H1 (cell line): ENCODE measurements at regions not wholly inside any gene's neighbourhood (a gene's known extent, or its start where the extent isn't known, plus 50 kb on each side); places are given as distances from the start of the nearest gene placed in this dataset.

Experiments used
- CTCF ChIA-PET: fragments of 300-600 bp; sonication (Branson Sonifier 250); formaldehyde crosslinking; loops from one replicate; lab custom pipeline; 2021; ENCODE audit not compliant: partially characterized antibody; lab: Charles Lee
- POLR2A ChIA-PET: fragments of 300-600 bp; sonication (Branson Sonifier 250); formaldehyde crosslinking; loops from one replicate; lab custom pipeline; 2021; ENCODE audit warnings: inconsistent platforms; ENCODE audit not compliant: partially characterized antibody; lab: Charles Lee
- DNase-seq, 2 experiments: peaks; one replicate each; pipeline versions ENCODE4 v3.0.0 to v3.0.0-alpha.2; 2010 to 2022; ENCODE audit warnings: low spot score in 2 of 2, low read depth in 1 of 2, mixed read lengths in 1 of 2
- FAIRE-seq: peaks from 2 replicates; lab custom pipeline; 2011; peaks lifted over from hg19 to GRCh38; lab: Jason Lieb, UNC
- H2AFZ ChIP-seq: 2 replicates; pipeline ENCODE4 v1.8.1; 2012; ENCODE audit warnings: low read length, inconsistent platforms
- H2AK5ac ChIP-seq: 2 replicates; pipeline ENCODE4 v1.6.1; 2013; ENCODE audit warnings: low read depth, low read length
- H2BK120ac ChIP-seq: replicated peaks from 2 replicates; pipeline ENCODE3; 2013; ENCODE audit warnings: low read depth, low read length, inconsistent platforms
- H2BK12ac ChIP-seq: 2 replicates; pipeline ENCODE4 v1.6.1; 2013; ENCODE audit warnings: low read depth, low read length
- H2BK15ac ChIP-seq: 2 replicates; pipeline ENCODE4 v1.6.1; 2013; ENCODE audit warnings: low read length
- H2BK20ac ChIP-seq: 2 replicates; pipeline ENCODE4 v1.6.1; 2013; ENCODE audit warnings: low read length
- H2BK5ac ChIP-seq: 2 replicates; pipeline ENCODE4 v1.6.1; 2013; ENCODE audit warnings: low read depth, low read length
- H3K14ac ChIP-seq: 2 replicates; pipeline ENCODE4 v1.6.1; 2013; ENCODE audit warnings: inconsistent platforms; ENCODE audit not compliant: insufficient read length
- H3K18ac ChIP-seq: 2 replicates; pipeline ENCODE4 v1.6.1; 2013; ENCODE audit warnings: low read length; ENCODE audit errors: extremely low read depth
- H3K23ac ChIP-seq: 2 replicates; pipeline ENCODE4 v1.6.1; 2013; ENCODE audit warnings: inconsistent platforms; ENCODE audit not compliant: insufficient read length
- H3K23me2 ChIP-seq: 2 replicates; pipeline ENCODE4 v1.6.1; 2013; ENCODE audit warnings: low read depth, low read length
- H3K27ac ChIP-seq: 2 replicates; pipeline ENCODE4 v1.6.1; 2011; ENCODE audit warnings: low read depth, low read length, inconsistent platforms
- H3K27me3 ChIP-seq, 4 experiments: replicated peaks in 1 of 4; 1 replicate in 1 of 4; 2 replicates in 3 of 4; pipeline versions ENCODE4 v1.6.1 to v1.8.1; 2011 to 2013; ENCODE audit warnings: low read length in 3 of 4, mild to moderate bottlenecking in 3 of 4, inconsistent platforms in 2 of 4, mixed read lengths in 2 of 4, moderate library complexity in 1 of 4; ENCODE audit not compliant: control insufficient read depth in 3 of 4, insufficient read depth in 3 of 4; ENCODE audit errors: extremely low read depth in 1 of 4
- H3K36me3 ChIP-seq, 4 experiments: 2 replicates each; pipeline versions ENCODE4 v1.6.1 to v1.8.1; 2011 to 2013; ENCODE audit warnings: mild to moderate bottlenecking in 4 of 4, low read length in 3 of 4, moderate library complexity in 2 of 4, control low read depth in 1 of 4, inconsistent platforms in 1 of 4; ENCODE audit not compliant: insufficient read depth in 4 of 4, control insufficient read depth in 2 of 4
- H3K4ac ChIP-seq: replicated peaks from 2 replicates; pipeline ENCODE3; 2013; ENCODE audit warnings: low read length, low read depth, mixed read lengths, inconsistent platforms; ENCODE audit not compliant: insufficient read length
- H3K4me1 ChIP-seq, 4 experiments: replicated peaks in 1 of 4; 1 replicate in 1 of 4; 2 replicates in 3 of 4; pipeline versions ENCODE4 v1.6.1 to v1.8.1; 2011 to 2013; ENCODE audit warnings: low read length in 3 of 4, inconsistent platforms in 2 of 4, mixed read lengths in 1 of 4; ENCODE audit not compliant: insufficient read depth in 4 of 4, control insufficient read depth in 3 of 4
- H3K4me2 ChIP-seq, 2 experiments: 2 replicates each; pipeline versions ENCODE4 v1.6.1 to v1.8.1; 2011 to 2013; ENCODE audit warnings: low read depth in 2 of 2, low read length in 2 of 2, control low read depth in 1 of 2, inconsistent platforms in 1 of 2, mild to moderate bottlenecking in 1 of 2; ENCODE audit not compliant: insufficient read depth in 1 of 2
- H3K4me3 ChIP-seq, 4 experiments: fragments of 200-600, 300-600 bp in 1 of 4; sonication (generic), shearing (Covaris generic), sonication (Bioruptor Twin) in 1 of 4; 2 replicates each; pipeline versions ENCODE4 v1.5.1 to v1.8.1; 2011 to 2016; ENCODE audit warnings: low read length in 4 of 4, low read depth in 3 of 4, control low read depth in 2 of 4, inconsistent platforms in 2 of 4, mild to moderate bottlenecking in 2 of 4, mixed read lengths in 1 of 4, moderate library complexity in 1 of 4; ENCODE audit not compliant: insufficient read depth in 2 of 4; ENCODE audit errors: extremely low read depth in 1 of 4
- H3K56ac ChIP-seq: replicated peaks from 2 replicates; pipeline ENCODE3; 2013; ENCODE audit warnings: low read depth, mild to moderate bottlenecking, mixed read lengths, low read length, inconsistent platforms; ENCODE audit not compliant: insufficient read length
- H3K79me1 ChIP-seq: 2 replicates; pipeline ENCODE4 v1.6.1; 2013; ENCODE audit warnings: low read depth, low read length, control low read depth
- H3K79me2 ChIP-seq, 2 experiments: 2 replicates each; pipeline versions ENCODE4 v1.6.1 to v1.8.1; 2012 to 2013; ENCODE audit warnings: low read length in 2 of 2, mild to moderate bottlenecking in 2 of 2, inconsistent platforms in 1 of 2; ENCODE audit not compliant: insufficient read depth in 2 of 2, control insufficient read depth in 1 of 2
- H3K9ac ChIP-seq, 4 experiments: replicated peaks in 1 of 4; 1 replicate in 1 of 4; 2 replicates in 3 of 4; pipeline versions ENCODE4 v1.6.1 to v1.8.1; 2011 to 2013; ENCODE audit warnings: low read depth in 3 of 4, low read length in 3 of 4, control low read depth in 2 of 4, mild to moderate bottlenecking in 2 of 4, moderate library complexity in 2 of 4, inconsistent platforms in 1 of 4; ENCODE audit errors: extremely low read depth in 1 of 4
- H3K9me3 ChIP-seq, 2 experiments: 2 replicates each; pipeline versions ENCODE4 v1.6.1 to v1.8.1; 2012 to 2013; ENCODE audit warnings: mild to moderate bottlenecking in 2 of 2, moderate library complexity in 2 of 2, control low read depth in 1 of 2, inconsistent platforms in 1 of 2, low read depth in 1 of 2, low read length in 1 of 2, mixed read lengths in 1 of 2; ENCODE audit not compliant: insufficient read depth in 2 of 2
- H4K20me1 ChIP-seq, 2 experiments: replicated peaks in 1 of 2; 2 replicates each; pipeline versions ENCODE3 to v1.8.1; 2011 to 2013; ENCODE audit warnings: inconsistent platforms in 2 of 2, low read length in 2 of 2, mild to moderate bottlenecking in 1 of 2; ENCODE audit not compliant: insufficient read depth in 2 of 2, control insufficient read depth in 1 of 2
- H4K5ac ChIP-seq: 2 replicates; pipeline ENCODE4 v1.6.1; 2013; ENCODE audit warnings: low read length, low read depth, mixed read lengths, inconsistent platforms; ENCODE audit not compliant: insufficient read length
- H4K8ac ChIP-seq: 2 replicates; pipeline ENCODE4 v1.8.0; 2013; ENCODE audit warnings: mild to moderate bottlenecking, moderate library complexity, low read length, inconsistent platforms; ENCODE audit not compliant: insufficient read depth; ENCODE audit errors: extremely low read depth
- H4K91ac ChIP-seq: replicated peaks from 2 replicates; pipeline ENCODE3; 2013; ENCODE audit warnings: low read length, mixed read lengths, inconsistent platforms; ENCODE audit not compliant: insufficient read length
- CBX8 ChIP-seq: fragments of 300-800, 300-1000 bp; sonication (generic); IDR thresholded peaks from 2 replicates; pipeline ENCODE4 v1.7.1; 2016; ENCODE audit warnings: low read depth, low read length, borderline replicate concordance
- CEBPB ChIP-seq: IDR thresholded peaks from 2 replicates; pipeline ENCODE4 v1.6.1; 2012; ENCODE audit warnings: low read depth, low read length
- CREB1 ChIP-seq: IDR thresholded peaks from 2 replicates; pipeline ENCODE4 v1.6.1; 2012; ENCODE audit warnings: inconsistent platforms
- E2F6 ChIP-seq: IDR thresholded peaks from 2 replicates; pipeline ENCODE4 v1.6.1; 2012; ENCODE audit warnings: inconsistent platforms
- JUN ChIP-seq: IDR thresholded peaks from 2 replicates; pipeline ENCODE4 v1.6.1; 2011; ENCODE audit warnings: low read depth, mild to moderate bottlenecking, improper control_type of control experiment, low read length
- KDM4A ChIP-seq: IDR thresholded peaks from one replicate; pipeline ENCODE4 v1.7.1; 2012; ENCODE audit warnings: low read depth, mild to moderate bottlenecking, moderate library complexity, low read length, inconsistent platforms; ENCODE audit not compliant: severe bottlenecking
- POU5F1 ChIP-seq: IDR thresholded peaks from 2 replicates; pipeline ENCODE4 v1.6.1; 2011; ENCODE audit warnings: low read depth, mild to moderate bottlenecking, low read length, moderate library complexity
- RBBP5 ChIP-seq: IDR thresholded peaks from 2 replicates; pipeline ENCODE4 v1.7.1; 2012; ENCODE audit warnings: low read depth, mild to moderate bottlenecking, inconsistent platforms, low read length, moderate library complexity, borderline replicate concordance
- SIRT6 ChIP-seq: IDR thresholded peaks from one replicate; pipeline ENCODE4 v1.7.1; 2012; ENCODE audit warnings: low read length, inconsistent platforms
- SIX5 ChIP-seq: IDR thresholded peaks from 2 replicates; pipeline ENCODE4 v1.6.1; 2011; ENCODE audit warnings: mild to moderate bottlenecking, low read depth, low read length
- SP2 ChIP-seq: IDR thresholded peaks from 2 replicates; pipeline ENCODE4 v1.6.1; 2012; ENCODE audit warnings: mild to moderate bottlenecking, low read length, inconsistent platforms
- TAF1 ChIP-seq: IDR thresholded peaks from 2 replicates; pipeline ENCODE4 v1.6.1; 2011; ENCODE audit warnings: mild to moderate bottlenecking, low read depth, low read length
- TAF7 ChIP-seq: optimal IDR thresholded peaks from 2 replicates; pipeline ENCODE3; 2011; ENCODE audit warnings: low read depth, mild to moderate bottlenecking, inconsistent platforms, low read length, moderate library complexity, borderline replicate concordance
- TBP ChIP-seq: IDR thresholded peaks from 2 replicates; pipeline ENCODE4 v1.6.1; 2011; ENCODE audit warnings: low read depth, low read length, improper control_type of control experiment
- TEAD4 ChIP-seq: IDR thresholded peaks from 2 replicates; pipeline ENCODE4 v1.6.1; 2012; ENCODE audit warnings: low read depth, low read length, inconsistent platforms, mixed read lengths
- WGBS, 2 experiments: shearing (Covaris generic) in 1 of 2; methylation state at CpG; one replicate each; pipeline versions ENCODE4 v1.1.6 to v1.1.7; 2013 to 2015; ENCODE audit warnings: low lambda C conversion rate in 2 of 2, mixed read lengths in 2 of 2, inconsistent platforms in 1 of 2, low coverage in 1 of 2, missing lambda C conversion rate in 1 of 2; ENCODE audit not compliant: insufficient replicate concordance in 2 of 2, insufficient coverage in 1 of 2, insufficient read length in 1 of 2; ENCODE audit errors: extremely low coverage in 1 of 2, missing lambda C conversion rate in 1 of 2; 5-methylcytosine and 5-hydroxymethylcytosine counted together

DNA sequence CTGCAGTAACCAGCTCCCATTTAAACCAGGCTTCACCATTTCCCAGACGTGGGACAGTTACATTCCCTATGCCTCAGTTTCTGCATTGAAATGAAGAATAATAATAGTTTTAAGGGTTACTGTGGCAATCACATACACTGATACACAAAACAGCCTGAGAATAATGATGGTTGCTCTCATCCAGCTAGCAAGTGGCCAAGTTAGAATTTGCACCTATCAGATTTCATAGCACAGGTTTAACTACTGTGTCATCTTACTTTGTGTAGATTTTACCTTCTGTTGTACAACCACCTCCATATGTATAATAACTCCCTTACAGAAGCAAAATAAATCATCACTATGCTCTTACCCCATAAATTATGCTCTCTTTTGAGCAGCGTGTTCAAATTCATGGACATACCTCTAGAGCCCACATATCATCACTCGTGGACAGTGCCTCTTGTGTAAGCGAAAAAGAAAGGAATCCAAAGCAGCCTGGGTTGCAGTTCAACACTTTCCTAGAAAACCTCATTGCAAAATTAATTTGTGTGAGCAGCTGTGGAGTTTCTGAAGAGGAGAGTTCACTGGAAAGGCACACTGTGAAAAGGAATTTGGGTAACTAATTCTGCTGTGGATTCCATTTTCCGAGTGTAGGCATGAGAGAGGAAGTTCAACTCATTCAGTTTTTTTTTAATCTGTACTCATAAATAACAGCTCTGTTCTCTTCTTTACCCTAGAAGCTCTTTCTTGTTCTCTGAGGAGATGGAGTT lies 492.5 kb downstream of the ARL4A start:
- Histone ChIP-seq H3K56ac (no peak overlapping the region), H3K4ac (no peak overlapping the region), H3K79me2 (no peaks in the 10 kb centered on the region), H3K23me2 (no peaks in the 10 kb centered on the region), H3K4me3 (no peak overlapping the region), H3K27me3 (no peaks in the 10 kb centered on the region), H3K27ac (no peak overlapping the region), H3K14ac (no peak overlapping the region), H3K79me1 (no peaks in the 10 kb centered on the region), H4K5ac (no peak overlapping the region), H2BK20ac (no peak overlapping the region), H4K91ac (no peak overlapping the region), H4K8ac (no peak overlapping the region), H2BK5ac (no peak overlapping the region), H3K23ac (no peak overlapping the region), H3K9ac (no peak overlapping the region), H2BK120ac (no peak overlapping the region), H2AK5ac (no peak overlapping the region), H2BK12ac (no peak overlapping the region), H2AFZ (no peak overlapping the region), H3K4me2 (no peak overlapping the region), H2BK15ac (no peak overlapping the region), H4K20me1 (no peaks in the 10 kb centered on the region), H3K9me3 (no peaks in the 10 kb centered on the region), H3K4me1 (no peaks in the 10 kb centered on the region), H3K36me3 (no peaks in the 10 kb centered on the region), H3K18ac (no peak overlapping the region)
- TF ChIP-seq TEAD4, result no peak
- TF ChIP-seq TBP, result no peak
- no peak for TF ChIP-seq TAF7
- TF ChIP-seq RBBP5, result no peak
- TF ChIP-seq CREB1, result no peak
- TF ChIP-seq KDM4A, result no peak
- no peak for TF ChIP-seq JUN
- no peak for TF ChIP-seq POU5F1
- no peak for TF ChIP-seq E2F6
- TF ChIP-seq SP2, result no peak
- no peak for TF ChIP-seq SIRT6
- TF ChIP-seq CBX8, result no peak
- TF ChIP-seq SIX5, result no peak
- no peak for TF ChIP-seq CEBPB
- no peak for TF ChIP-seq TAF1
- FAIRE-seq, result no peak
- 89% methylated on average over 5 of the region's 5 CpGs; no CpG with 5 or more reads in 1 of the 2 experiments for WGBS, 2 experiments
- CTCF ChIA-PET, result interaction anchor here (0.5 to 2.4 kb wide), 8 partner anchors 13 to 651 kb away, joined by 3 to 7 read pairs (median 4); partner anchors contain the start of gene ARL4A
- POLR2A ChIA-PET, result no interaction called here
- no peak for DNase-seq
